ENCODE measurements at regions not wholly inside any gene's neighbourhood (a gene's known extent, or its start where the extent isn't known, plus 50 kb on each side); places are given as distances from the start of the nearest gene placed in this dataset.
"Not testable (repeated sequence)": the region's sequence is repeated elsewhere in the genome, so short reads cannot be mapped to it uniquely, and the experiment has no call there.

DNA sequence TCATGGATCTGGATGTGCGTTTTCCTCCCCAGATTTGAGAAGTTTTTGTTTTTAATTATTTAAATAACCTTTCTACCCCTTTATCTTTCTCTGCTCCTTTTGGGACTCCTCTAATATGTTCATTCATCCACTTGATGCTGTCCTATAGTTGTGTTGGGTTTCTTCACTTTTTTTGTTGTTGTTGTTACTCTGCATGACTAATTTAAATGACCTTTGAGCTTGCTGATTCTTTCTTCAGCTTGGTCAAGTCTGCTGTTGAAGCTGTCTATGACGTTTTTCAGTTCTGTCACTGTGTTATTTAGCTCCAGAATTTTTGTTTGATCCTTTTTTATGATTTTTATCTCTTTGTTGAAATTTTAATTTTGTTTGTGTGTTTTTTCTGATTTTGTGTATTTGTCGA lies 463.6 kb upstream of the ALCAM start:
- DNase-seq, result no peak

DNA sequence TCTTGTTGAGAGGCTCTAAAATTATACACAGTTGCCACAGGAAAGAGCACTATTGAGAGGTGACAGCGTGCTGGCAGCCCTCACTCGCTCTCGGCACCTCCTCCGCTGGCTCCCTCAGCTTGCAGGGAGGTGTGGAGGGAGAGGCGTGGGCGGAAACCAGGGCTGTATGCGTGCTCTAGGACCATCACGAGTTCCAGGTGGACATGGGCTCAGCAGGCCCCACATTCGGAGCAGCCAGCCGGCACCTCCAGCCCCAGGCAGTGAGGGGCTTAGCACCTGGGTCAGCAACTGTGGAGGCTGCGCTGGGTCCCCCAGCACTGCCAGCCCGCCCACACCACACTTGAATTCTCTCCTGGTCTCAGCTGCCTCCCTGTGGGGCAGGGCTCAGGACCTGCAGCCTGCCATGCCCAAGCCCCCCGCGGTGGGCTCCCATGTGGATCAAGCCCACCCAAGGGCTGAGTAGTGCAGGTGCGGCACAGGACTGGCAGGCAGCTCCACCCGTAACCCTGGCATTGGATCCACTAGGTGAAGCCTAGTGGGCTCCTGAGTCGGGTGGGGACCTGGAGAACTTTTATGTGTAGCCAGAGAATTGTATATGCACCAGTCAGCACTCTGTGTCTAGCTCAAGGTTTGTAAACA lies 460.6 kb upstream of the ALCAM start:
- DNase-seq, result no peak

DNA sequence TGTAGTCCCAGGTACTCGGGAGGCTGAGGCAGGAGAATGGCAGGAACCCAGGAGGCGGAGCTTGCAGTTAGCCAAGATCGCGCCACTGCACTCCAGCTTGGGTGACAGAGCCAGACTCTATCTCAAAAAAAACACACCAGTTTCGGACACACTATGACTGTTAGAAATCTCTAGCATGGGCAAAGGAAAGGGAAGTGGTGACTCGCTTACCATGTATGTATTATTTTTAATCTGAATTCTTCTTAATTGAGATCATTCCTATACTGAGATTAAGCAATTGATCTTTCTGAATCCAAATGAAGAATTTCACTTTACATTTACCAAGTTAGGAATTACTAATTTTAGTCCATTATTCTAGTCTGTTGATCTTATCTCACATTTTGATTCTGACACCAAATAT lies 459.2 kb upstream of the ALCAM start:
- DNase-seq, result no peak

DNA sequence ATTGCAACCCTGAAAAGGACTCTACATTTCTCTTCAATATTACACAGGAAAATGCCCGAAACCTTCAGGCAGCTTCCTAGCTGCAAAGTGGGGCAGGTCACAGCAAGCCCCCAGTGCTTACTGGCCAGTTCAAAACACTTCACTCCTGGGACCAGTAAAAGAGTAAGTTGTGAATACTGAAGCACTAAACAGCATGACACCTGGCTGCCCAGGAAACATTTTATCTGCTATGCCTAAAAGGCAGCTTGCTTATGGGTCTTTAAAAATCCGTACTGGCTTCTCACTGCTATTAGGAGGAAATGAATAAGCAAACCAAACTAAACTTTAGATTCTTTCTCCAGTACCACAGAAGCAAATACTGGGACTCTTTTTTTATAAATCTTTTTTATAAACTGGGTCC lies 457.9 kb upstream of the ALCAM start:
- DNase-seq, result no peak

DNA sequence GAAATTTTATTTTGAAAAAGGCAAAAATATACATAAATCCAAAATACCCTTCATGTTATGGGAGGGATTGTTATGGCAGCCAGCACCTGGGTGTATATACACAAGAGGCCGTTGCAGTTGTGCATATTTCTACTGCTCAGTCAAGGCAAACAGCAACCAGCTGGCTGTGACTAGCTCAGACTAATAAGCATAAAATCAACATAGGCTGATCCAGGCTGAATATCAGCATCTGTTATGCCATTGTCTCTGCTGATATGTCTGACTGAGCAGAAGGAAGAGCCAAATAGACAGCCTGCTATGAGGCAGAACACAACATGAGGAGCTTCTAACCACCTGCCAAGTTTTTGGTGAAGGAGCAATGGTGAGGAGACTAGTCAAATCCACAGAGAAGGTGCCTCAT lies 457.5 kb upstream of the ALCAM start:
- peak; percentile 98 for DNase-seq

DNA sequence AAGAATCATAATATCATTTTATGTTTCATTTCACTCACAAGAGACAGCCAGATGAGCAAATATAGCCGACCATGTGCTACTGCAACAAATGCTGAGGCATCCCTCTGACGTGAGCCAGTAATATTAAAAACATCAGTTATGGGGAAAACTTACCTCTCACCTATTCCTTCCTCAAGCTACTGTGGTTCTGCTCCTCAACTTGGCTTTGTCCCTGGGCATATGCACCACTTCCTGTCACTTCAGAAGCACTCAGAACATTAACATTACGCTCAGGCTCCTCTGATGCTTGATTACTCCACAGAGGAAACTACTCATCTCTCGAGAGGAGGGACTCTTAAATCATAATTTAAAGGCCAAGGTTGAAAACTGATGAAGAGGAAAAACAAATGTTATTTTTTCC lies 457.0 kb upstream of the ALCAM start:
- DNase-seq, result no peak

DNA sequence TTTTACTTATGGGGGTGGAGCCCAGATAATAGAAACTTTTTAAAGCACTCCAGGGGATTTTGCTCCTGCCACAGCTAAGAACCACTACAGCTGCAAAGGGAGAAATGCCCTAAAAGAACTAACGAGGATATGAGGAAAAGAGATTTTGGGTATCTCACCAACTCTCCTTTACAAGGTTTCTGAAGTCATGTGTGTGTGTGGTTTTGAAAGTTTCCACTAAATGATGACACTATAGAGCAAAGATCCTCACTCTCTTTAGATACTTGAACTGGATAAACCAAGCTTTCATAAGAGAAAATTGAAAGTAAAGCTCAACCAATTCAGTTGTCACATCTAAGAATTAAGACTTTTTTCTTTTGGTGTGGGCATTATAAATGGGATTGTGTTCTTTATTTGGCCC lies 455.3 kb upstream of the ALCAM start:
- DNase-seq, result no peak

DNA sequence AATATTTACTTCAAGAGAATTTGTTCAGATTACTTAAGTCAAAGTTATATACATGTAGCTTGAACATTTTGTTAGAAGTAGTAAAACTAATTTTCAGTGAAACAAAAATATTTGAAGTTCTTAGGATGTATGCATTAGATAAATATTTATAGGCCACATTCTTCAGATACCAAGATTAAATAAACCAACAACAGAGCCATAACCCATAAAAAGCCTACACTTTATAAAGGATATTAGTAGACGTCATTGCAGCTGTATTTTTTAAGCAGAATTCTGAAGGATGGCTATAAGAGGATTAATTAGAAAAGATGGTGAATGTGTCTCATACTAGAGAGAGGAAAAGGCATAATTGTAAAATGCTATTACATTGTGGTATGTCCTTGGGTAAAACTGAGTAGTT lies 449.7 kb upstream of the ALCAM start:
- DNase-seq, result no peak

DNA sequence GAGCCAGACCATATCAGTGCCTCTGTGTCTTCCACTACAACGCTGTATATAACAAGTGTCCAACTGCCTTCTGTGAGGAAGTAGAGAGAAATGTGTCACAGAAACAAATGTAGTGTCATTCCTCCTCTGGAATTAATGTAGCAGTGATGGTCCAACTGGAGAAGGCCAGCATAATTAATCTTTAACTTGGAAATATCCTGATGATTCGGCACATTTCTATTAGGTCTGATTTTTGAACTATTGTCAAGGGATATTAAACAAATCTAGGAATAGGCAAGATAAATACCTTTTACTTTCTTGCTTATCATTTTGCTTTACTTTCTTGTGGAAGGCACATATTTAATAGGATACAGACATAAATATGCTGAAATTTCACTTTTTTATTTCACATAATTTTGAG lies 446.2 kb upstream of the ALCAM start:
- no peak for DNase-seq

DNA sequence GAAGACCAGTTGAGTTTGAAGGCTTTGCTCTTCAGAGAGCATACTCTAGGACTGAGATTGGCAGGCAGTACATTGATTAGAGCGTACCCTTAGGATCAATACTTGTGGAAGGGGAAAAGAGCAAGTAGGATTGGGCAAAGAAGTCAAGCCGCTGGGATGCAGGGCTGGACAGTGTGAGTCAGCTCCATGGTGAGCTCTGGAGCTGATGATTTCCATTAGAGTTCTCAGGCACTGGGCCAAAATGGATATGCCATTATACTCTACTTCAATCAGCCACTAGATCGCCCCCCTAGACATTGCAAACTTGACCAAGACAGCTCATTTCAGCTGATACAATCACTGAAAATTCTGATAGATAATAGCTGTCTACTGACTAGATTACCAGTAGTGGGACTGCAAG lies 432.7 kb upstream of the ALCAM start:
- DNase-seq, result no peak

DNA sequence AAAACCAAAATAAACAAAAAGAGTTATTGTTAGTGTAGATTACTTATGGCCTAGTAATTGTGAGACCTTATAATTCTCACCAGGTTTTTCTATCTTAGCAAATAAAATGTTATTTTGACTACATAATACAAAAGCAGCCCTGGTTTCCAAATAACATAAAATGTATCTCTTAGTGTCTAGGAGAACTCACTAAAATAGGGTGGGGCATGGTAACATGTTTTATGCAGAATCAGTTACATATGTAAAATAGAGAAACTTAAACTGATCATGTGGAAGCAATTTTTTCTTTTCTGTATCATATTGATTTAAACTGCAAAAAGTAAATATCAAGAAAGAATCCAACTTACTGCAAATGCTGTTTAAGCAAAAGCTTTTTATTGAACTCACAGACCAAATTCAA lies 431.1 kb upstream of the ALCAM start:
- DNase-seq, result no peak

DNA sequence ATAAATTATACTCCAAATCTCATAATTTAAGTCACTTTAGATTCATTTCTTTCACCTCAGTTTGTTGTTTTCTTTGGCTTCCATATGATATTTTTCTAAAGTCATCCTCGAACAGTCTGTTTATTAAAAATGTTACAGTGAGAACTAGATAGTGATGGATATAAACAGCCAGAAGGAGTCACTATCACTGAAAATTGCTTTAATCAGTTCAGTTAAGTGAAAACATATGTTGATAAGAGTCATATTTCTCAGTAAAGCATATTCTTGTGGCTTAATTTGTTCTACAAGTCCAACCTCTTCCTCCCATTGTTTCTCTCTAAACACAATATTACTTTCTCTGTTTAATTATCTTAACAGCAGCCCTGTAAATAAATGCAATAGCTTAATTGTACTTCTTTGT lies 427.5 kb upstream of the ALCAM start:
- DNase-seq, result no peak

DNA sequence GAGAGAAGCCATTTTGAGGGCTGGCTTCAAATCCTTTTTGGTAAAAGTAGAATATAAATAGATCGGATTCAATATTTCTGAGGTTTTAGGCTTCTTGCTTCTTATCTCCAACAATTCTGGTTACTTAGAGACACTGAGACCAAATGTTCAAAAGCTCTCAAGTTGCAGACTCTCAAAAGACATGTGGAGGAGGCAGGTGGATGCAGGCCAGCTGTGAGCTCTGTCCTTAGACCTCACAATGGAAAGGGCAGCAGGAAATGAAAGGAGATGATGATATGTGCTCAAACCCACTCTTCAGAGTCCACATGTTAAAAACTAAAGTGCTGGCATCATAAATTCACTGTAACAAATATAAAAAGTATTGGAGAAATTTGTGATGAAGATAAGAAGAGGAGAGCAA lies 424.9 kb upstream of the ALCAM start:
- DNase-seq, result no peak

DNA sequence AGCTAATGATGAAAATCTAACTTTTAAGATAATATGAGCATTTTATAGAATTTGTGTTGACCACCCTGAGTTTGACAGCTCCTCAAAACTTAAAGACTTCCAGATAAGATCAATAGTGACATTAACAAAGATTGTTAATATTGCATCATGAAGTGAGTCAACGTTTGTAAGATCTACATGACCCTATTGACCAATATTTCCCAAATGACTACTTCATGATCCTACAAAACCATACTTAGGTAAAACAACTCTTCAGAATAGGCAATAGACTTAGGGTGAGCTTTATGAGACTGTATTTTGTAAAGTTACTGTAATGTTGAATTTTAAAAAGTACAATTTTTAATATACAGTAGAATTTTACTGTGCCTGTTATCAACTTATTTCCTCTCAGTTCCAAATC lies 422.7 kb upstream of the ALCAM start:
- DNase-seq, result no peak

DNA sequence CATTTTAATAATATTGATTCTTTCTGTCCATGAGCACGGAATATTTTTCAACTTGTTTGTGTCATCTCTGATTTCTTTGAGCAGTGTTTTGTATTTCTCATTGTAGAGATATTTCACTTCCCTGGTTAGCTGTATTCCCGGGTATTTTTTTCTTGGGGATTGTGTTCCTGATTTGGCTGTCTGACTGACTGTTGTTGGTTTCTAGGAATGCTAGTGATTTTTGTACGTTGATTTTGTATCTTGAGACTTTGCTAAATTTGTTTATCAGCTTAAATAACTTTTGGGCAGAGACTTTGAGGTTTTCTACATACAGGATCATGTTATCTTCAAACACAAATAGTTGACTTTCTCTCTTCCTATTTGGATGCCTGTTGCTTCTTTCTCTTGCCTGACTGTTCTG lies 418.8 kb upstream of the ALCAM start:
- no peak for DNase-seq

DNA sequence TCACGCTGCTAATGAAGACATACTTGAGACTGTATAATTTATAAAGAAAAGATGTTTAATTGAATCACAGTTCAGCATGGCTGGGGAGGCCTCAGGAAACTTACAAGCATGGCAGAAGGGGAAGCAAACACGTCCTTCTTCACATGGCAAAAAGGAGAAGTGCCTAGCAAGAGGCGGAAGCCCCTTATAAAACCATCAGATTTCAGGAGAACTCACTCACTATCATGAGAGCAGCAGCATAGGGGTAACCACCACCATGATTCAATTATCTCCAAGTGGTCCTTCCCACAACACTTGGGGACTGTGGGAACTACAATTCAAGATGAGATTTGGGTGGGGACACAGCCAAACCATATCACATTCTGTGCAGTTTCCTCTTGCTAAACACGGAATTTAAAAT lies 416.9 kb upstream of the ALCAM start:
- DNase-seq, result not testable (repeated sequence)

DNA sequence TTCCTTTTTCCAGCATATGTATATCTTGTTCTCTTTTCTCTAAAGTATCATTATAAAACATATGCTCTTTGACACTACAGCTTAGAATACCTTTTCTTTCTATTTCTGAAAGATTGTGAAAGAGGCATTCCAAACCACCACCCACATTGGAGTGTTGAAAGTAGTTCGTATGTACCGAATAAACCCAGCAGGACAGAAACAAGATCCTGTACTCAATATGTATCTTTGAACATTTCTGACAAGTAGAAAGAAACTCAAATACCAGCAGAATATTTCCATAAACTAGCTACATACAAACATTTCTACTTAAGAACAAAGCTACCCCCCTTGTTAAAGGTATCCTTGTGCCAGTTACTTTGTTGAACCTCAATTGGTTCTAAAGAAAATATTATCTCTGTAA lies 415.3 kb upstream of the ALCAM start:
- no peak for DNase-seq

DNA sequence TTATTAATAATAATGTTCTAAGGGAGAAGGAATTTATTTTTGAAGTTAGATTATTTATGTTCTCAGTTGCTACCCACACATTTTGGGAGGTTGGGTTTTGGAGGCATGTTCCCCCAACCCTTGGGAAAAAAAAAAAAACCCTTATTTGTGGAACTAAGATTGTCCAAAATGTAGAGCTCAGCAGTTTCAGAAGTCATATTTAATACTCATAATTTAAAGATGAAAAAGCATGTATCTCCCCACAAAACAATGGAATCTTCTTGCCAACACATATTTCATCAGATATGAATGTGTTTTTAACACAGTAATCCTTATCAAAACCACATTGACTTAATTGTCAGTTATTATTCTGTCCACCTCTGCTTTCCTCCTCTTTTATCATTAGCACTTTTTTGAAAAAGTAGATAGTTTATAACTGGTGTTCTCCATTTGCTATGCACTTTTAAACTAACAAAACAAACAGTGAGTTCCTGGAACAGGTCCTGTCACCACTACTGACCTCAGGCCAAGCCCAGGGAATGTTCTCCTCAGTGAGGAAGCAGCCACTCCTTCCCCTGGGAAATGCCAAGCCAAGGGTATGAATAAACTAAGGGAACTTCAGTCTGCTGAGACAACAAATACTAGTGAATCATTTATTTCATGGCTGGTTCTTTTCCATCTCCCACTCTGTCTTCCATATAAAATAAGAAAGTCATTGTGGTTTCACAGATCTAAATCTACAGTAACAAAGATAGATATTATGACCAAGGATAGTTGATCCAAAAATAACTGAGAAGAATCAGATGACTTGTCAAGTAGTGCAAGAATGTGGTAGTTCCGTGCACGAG lies 414.4 kb upstream of the ALCAM start:
- DNase-seq, result no peak

DNA sequence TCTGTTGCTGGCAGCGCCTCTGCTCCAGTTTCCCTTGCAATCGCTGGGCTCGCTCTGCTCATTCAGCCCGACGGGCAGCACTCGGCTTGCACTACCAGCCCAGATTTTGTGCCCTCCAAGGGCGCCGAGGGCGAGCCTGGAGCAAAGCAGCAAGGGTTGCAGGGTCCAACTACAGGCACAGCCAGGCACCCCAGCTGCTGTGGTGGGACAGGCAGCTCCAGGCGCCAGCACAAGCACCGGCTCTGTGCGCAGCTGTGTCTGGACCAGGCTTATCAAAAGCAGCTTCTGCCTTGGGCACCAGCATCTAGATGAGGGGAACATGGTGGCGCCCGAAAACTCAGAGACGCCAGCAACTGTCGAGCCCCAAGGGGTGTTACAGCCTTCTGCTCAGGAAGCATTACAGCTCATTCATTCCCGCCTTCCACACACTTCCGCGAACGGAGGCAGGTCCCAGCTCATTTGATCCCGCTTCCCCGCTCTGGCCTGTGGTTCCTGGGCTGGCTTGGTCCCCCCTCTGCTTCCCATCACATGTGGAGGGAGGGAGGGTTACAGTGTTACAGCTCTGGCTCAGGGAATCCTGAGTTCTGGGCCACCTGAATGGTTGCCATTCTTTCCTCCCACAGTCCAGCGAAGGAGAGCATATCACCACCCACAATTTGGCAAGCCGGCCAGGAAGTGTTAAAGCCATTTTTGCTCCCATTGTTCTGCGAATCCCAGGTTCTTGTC lies 409.9 kb upstream of the ALCAM start:
- no peak for DNase-seq

DNA sequence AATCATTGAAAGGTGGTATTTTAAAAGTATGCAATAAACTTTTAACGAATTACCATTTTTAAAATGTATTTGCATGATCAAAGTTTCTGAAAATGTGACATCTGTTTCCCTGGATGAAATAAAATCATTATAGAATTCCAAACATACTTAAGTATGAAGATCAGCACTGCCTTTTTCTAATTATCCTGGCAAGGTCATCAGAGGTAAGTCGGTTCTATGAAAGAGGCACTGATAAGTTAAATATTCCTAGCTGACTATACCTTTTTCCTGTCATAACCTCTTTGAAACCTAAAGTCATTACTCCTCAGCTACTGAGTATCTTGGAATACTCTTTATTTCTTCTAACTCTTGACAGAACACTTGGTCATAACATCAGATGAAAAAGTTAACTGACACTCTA lies 406.1 kb upstream of the ALCAM start:
- peak; percentile 24 for DNase-seq

DNA sequence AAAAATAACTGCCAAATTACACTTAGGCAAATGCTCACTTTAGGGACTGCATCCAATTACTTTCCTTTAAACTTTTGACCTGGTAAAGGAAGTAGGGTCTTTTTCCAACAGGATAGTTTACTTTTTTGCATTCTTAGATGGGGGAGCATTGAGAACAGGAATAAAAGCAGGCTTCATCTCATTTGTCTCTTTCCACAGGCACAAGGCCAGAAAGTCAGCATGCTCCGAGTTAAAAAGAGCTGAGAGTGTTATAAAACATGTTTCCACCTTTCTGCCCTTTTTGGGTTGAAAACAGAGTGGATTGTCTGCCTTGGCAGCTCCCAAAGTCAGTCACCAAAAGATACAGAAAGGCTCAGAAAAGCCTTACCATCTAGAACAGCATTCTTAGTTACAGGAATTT lies 404.9 kb upstream of the ALCAM start:
- DNase-seq, result peak; percentile 37

DNA sequence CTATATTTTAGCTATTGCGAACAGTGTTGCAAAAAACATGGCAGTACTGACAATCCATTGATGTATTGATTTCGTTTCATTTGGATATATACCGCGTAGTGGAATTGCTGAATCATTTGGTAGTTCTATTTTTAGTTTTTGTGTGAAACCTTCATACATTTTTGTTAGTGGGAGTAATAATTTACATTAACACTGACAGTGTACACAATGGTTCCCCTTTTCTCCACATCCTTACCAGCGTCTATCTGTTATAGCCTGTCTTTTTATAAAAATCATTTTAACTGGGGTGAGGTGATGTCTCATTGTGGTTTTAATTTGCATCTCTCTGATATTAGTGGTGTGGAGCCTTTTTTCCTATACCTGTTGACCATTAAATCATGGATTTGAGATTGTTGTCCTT lies 392.4 kb upstream of the ALCAM start:
- DNase-seq, result no peak

DNA sequence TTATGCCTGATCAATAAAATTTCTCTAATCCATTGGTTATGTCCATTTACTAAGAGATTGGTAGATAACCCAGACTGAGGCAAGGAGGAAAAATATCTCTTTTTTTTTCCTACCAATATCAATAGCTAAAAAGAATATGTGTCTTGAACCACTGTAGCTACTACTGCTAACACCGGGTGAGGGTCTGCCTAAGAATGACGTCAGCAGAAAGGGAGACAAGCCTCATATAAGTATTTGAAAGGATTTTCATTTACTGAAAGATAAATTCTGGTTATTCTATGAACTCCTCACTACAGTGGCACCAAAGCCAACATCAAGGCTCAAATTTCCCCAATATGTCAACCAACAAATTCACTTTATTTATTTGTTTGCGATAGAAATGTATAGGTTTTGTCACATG lies 389.0 kb upstream of the ALCAM start:
- DNase-seq, result no peak

DNA sequence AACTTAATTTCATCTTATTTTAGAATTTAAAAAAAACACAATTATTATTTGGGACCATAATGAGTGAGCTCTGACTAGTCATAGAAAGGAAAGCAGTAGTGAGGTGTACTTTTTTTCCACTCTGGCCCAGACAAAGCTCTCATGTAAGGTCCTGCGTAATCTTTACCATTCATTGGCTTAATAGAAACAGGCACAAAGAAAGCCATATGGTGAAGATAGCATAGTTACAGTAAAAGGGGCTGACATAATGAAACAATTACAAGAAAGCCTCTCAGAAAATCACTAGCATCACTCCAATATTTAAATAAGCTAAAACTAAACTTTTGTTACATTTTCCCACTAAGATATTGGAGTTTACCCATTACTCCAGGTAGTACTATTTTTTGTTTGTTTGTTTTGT lies 384.6 kb upstream of the ALCAM start:
- no peak for DNase-seq
